Sigmoid colon (tissue), 4 donors: ENCODE measurements at regions not wholly inside any gene's neighbourhood (a gene's known extent, or its start where the extent isn't known, plus 50 kb on each side); places are given as distances from the start of the nearest gene placed in this dataset.

Experiments used
- EP300 ChIP-seq, 4 donors: sonication (generic); formaldehyde crosslinking; IDR thresholded peaks; one replicate each; pipeline ENCODE4 v1.6.1; 2017; ENCODE audit warnings: antibody characterized with exemption in 4 of 4
- POLR2A ChIP-seq, 2 donors: fragments of 450-650 bp; IDR thresholded peaks; one replicate each; pipeline ENCODE4 v1.6.1; 2016; ENCODE audit warnings: antibody characterized with exemption in 2 of 2, mild to moderate bottlenecking in 2 of 2, moderate library complexity in 2 of 2
- POLR2AphosphoS5 ChIP-seq, 4 donors: sonication (generic); formaldehyde crosslinking; IDR thresholded peaks; one replicate each; pipeline ENCODE4 v1.6.1; 2017; ENCODE audit warnings: antibody characterized with exemption in 4 of 4
- TF ChIP-seq, protein P1 (sequence below), 4 experiments: fragments of 450-650 bp in 3 of 4; fragments of 200-600 bp in 1 of 4; IDR thresholded peaks; one replicate each; pipeline ENCODE4 v1.5.1; 2016 to 2019; ENCODE audit warnings: antibody characterized with exemption in 4 of 4, mild to moderate bottlenecking in 3 of 4, moderate library complexity in 2 of 4

DNA sequence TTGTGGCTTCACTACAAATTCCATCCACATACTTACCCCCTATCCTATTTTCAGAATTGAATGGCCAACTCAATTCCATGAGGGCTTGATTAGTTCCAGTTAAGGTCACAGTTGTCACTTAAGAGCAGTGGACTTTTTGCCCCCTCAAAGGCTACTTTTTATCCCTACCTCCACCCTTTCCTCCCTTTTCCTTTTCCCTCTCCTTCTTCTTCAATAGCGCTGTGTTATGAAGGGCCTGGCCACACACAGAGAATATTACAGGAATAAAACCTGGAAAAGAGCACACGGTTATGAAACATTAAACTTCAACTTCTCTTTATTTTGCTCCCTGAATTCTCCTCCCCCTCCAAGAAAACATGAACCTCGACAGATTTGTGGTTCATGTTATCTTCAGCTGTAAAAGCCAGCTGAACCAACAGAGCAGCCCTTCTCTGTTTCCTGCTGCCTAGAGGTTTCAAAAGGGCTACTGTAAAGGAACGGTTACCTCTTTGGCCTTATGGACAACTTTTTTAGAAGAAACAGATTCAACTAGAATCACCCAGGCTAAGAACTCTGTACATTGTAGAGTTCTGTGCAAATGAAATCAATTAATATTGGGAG, 87.0 kb upstream of the RPL34 start:
- TF ChIP-seq, protein P1, sequence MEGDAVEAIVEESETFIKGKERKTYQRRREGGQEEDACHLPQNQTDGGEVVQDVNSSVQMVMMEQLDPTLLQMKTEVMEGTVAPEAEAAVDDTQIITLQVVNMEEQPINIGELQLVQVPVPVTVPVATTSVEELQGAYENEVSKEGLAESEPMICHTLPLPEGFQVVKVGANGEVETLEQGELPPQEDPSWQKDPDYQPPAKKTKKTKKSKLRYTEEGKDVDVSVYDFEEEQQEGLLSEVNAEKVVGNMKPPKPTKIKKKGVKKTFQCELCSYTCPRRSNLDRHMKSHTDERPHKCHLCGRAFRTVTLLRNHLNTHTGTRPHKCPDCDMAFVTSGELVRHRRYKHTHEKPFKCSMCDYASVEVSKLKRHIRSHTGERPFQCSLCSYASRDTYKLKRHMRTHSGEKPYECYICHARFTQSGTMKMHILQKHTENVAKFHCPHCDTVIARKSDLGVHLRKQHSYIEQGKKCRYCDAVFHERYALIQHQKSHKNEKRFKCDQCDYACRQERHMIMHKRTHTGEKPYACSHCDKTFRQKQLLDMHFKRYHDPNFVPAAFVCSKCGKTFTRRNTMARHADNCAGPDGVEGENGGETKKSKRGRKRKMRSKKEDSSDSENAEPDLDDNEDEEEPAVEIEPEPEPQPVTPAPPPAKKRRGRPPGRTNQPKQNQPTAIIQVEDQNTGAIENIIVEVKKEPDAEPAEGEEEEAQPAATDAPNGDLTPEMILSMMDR (IDR thresholded peaks at IDR 0.05), result no peak
- TF ChIP-seq POLR2AphosphoS5 (IDR thresholded peaks at IDR 0.05) (no peak), POLR2A (IDR thresholded peaks at IDR 0.05) (no peak), EP300 (IDR thresholded peaks at IDR 0.05) (no peak)
